Astrocyte of the hippocampus (primary cell): ENCODE measurements at regions not wholly inside any gene's neighbourhood (a gene's known extent, or its start where the extent isn't known, plus 50 kb on each side); places are given as distances from the start of the nearest gene placed in this dataset.
A peak's percentile ranks its signal among the peaks of the same experiment; 100 is the strongest.
"Not testable (repeated sequence)": the region's sequence is repeated elsewhere in the genome, so short reads cannot be mapped to it uniquely, and the experiment has no call there.

Experiments used
- DNase-seq: peaks from one replicate; pipeline ENCODE4 v3.0.0; 2011; ENCODE audit warnings: low read depth, low spot score

GRCh38 chr1:157226739-157227138 is 88.5 kb upstream of the ETV3 start:
- no peak for DNase-seq

GRCh38 chr1:157219600-157219999 is 81.4 kb upstream of the ETV3 start:
- DNase-seq: no peak

GRCh38 chr1:157219182-157219581 is 81.0 kb upstream of the ETV3 start:
- DNase-seq: no peak

GRCh38 chr1:157218671-157219070 is 80.5 kb upstream of the ETV3 start:
- no peak for DNase-seq

GRCh38 chr1:157217486-157217885 is 79.3 kb upstream of the ETV3 start:
- DNase-seq: no peak

- DNase-seq: no peak
Observed at GRCh38 chr1:157213836-157214235, 75.6 kb upstream of the ETV3 start.

- DNase-seq: no peak
Observed at GRCh38 chr1:157209514-157209913, 71.3 kb upstream of the ETV3 start.

- not testable (repeated sequence) for DNase-seq
Observed at GRCh38 chr1:157205982-157206381, 67.8 kb upstream of the ETV3 start.

GRCh38 chr1:157203166-157203565 is 65.0 kb upstream of the ETV3 start:
- no peak for DNase-seq

- no peak for DNase-seq
Observed at GRCh38 chr1:157202331-157202730, 64.1 kb upstream of the ETV3 start.

GRCh38 chr1:157201767-157202166 is 63.6 kb upstream of the ETV3 start:
- no peak for DNase-seq

- DNase-seq: no peak
Observed at GRCh38 chr1:157200451-157200850, 62.3 kb upstream of the ETV3 start.

- no peak for DNase-seq
Observed at GRCh38 chr1:157199421-157199755, 61.2 kb upstream of the ETV3 start.

GRCh38 chr1:157198619-157199420 is 60.6 kb upstream of the ETV3 start:
- DNase-seq: no peak

GRCh38 chr1:157197906-157198435 is 59.8 kb upstream of the ETV3 start:
- DNase-seq: no peak

GRCh38 chr1:157196670-157197456 is 58.7 kb upstream of the ETV3 start:
- not testable (repeated sequence) for DNase-seq

GRCh38 chr1:157196245-157196543 is 58.0 kb upstream of the ETV3 start:
- DNase-seq: no peak

- no peak for DNase-seq
Observed at GRCh38 chr1:157195521-157196244, 57.5 kb upstream of the ETV3 start.

GRCh38 chr1:157194731-157195520 is 56.7 kb upstream of the ETV3 start:
- DNase-seq: no peak

GRCh38 chr1:157193702-157194391 is 55.7 kb upstream of the ETV3 start:
- DNase-seq: peak; percentile 68

- no peak for DNase-seq
Observed at GRCh38 chr1:157193219-157193618, 55.0 kb upstream of the ETV3 start.
